ENCODE measurements at regions not wholly inside any gene's neighbourhood (a gene's known extent, or its start where the extent isn't known, plus 50 kb on each side); places are given as distances from the start of the nearest gene placed in this dataset.

GRCh38 chr6:167701010-167701409, 125.7 kb upstream of the AFDN start:
- no peak for TF ChIP-seq REST (IDR thresholded peaks at IDR 0.05; ENCODE audit: unreplicated experiment)
- no peak for TF ChIP-seq CTCF (conservative IDR thresholded peaks at IDR 0.05; ENCODE audit: low read depth in 2 of 2)
- no peak for TF ChIP-seq EZH2 (IDR thresholded peaks at IDR 0.05; ENCODE audit: low read depth, unreplicated experiment)
- TF ChIP-seq JUNB (IDR thresholded peaks at IDR 0.05; ENCODE audit: unreplicated experiment): no peak
- TF ChIP-seq ETS1 (IDR thresholded peaks at IDR 0.05): no peak
- TF ChIP-seq POLR2AphosphoS5 (IDR thresholded peaks at IDR 0.05; ENCODE audit: low read depth): no peak
- TF ChIP-seq EZH2phosphoT487 (IDR thresholded peaks at IDR 0.05; ENCODE audit: unreplicated experiment): no peak
- no peak for TF ChIP-seq ZNF462 (CRISPR knock-in tag; IDR thresholded peaks at IDR 0.05)
- TF ChIP-seq ZNF114 (CRISPR knock-in tag; IDR thresholded peaks at IDR 0.05): no peak
- TF ChIP-seq STAT1 (IDR thresholded peaks at IDR 0.05; ENCODE audit: unreplicated experiment): no peak
- no peak for TF ChIP-seq CREB1 (CRISPR knock-in tag; IDR thresholded peaks at IDR 0.05; ENCODE audit: low read depth)
- TF ChIP-seq NANOG (IDR thresholded peaks at IDR 0.05; ENCODE audit: borderline replicate concordance): no peak
- no peak for TF ChIP-seq ZNF331 (CRISPR knock-in tag; IDR thresholded peaks at IDR 0.05; ENCODE audit: low read depth)
